Erythroblast (primary cell): ENCODE measurements at regions not wholly inside any gene's neighbourhood (a gene's known extent, or its start where the extent isn't known, plus 50 kb on each side); places are given as distances from the start of the nearest gene placed in this dataset.

Experiments
- GATA1 ChIP-seq: IDR thresholded peaks from 2 replicates; pipeline ENCODE4 v1.6.1; 2011; ENCODE audit warnings: low read depth, mild to moderate bottlenecking, control low read depth, low read length, moderate library complexity
- POLR2A ChIP-seq: IDR thresholded peaks from 2 replicates; pipeline ENCODE4 v1.6.1; 2011; ENCODE audit warnings: mild to moderate bottlenecking, low read length

- no peak for TF ChIP-seq POLR2A
- no peak for TF ChIP-seq GATA1
These were observed 158.9 kb upstream of the PLEKHA5 start for GRCh38 chr12:18970603-18971002.
